ENCODE measurements at regions not wholly inside any gene's neighbourhood (a gene's known extent, or its start where the extent isn't known, plus 50 kb on each side); places are given as distances from the start of the nearest gene placed in this dataset.

- TF ChIP-seq POLR2AphosphoS5 (IDR thresholded peaks at IDR 0.05; ENCODE audit: borderline replicate concordance, low read depth, low read length) (no peak), EZH2 (IDR thresholded peaks at IDR 0.05) (no peak)
Observed at GRCh38 chr16:85480727-85481101, 132.4 kb upstream of the GSE1 start.
